ENCODE measurements at regions not wholly inside any gene's neighbourhood (a gene's known extent, or its start where the extent isn't known, plus 50 kb on each side); places are given as distances from the start of the nearest gene placed in this dataset.

DNA sequence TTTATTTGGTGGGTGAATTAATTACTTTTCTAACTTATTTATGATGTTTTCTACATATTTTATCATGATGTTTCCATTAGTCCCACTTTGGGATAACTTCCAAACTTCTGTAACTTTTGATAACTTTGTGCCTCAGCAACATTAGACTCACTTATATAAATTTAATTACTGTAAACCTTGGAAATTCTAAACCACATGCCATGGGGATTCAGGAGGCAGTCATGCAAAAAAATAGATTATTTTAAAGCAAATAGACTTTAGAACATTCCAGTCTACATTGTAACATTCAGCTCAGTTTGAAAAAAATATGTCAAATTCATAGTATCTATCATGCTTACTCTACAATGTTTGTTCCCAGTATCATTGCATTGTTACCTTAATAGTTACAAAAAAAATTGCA lies 728.5 kb upstream of the NRXN1 start:
- no peaks in the 10 kb centered on the region for H3K4me1 ChIP-seq (ENCODE audit: control insufficient read depth in 1 of 2, low read depth in 2 of 2)
- H3K27ac ChIP-seq: no peak overlapping the region
- H3K27me3 ChIP-seq (replicated peaks; ENCODE audit: insufficient read depth): no peaks in the 10 kb centered on the region
- DNase-seq (ENCODE audit: low spot score) (no peak), ATAC-seq (ENCODE audit: insufficient number of reproducible peaks, low FRiP score, low read depth) (no peak)
- no peak overlapping the region for H3K4me3 ChIP-seq
- H3K9me3 ChIP-seq: no peaks in the 10 kb centered on the region
- no peaks in the 10 kb centered on the region for H3K36me3 ChIP-seq
- TF ChIP-seq, protein P1, sequence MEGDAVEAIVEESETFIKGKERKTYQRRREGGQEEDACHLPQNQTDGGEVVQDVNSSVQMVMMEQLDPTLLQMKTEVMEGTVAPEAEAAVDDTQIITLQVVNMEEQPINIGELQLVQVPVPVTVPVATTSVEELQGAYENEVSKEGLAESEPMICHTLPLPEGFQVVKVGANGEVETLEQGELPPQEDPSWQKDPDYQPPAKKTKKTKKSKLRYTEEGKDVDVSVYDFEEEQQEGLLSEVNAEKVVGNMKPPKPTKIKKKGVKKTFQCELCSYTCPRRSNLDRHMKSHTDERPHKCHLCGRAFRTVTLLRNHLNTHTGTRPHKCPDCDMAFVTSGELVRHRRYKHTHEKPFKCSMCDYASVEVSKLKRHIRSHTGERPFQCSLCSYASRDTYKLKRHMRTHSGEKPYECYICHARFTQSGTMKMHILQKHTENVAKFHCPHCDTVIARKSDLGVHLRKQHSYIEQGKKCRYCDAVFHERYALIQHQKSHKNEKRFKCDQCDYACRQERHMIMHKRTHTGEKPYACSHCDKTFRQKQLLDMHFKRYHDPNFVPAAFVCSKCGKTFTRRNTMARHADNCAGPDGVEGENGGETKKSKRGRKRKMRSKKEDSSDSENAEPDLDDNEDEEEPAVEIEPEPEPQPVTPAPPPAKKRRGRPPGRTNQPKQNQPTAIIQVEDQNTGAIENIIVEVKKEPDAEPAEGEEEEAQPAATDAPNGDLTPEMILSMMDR (IDR thresholded peaks at IDR 0.05): no peak

DNA sequence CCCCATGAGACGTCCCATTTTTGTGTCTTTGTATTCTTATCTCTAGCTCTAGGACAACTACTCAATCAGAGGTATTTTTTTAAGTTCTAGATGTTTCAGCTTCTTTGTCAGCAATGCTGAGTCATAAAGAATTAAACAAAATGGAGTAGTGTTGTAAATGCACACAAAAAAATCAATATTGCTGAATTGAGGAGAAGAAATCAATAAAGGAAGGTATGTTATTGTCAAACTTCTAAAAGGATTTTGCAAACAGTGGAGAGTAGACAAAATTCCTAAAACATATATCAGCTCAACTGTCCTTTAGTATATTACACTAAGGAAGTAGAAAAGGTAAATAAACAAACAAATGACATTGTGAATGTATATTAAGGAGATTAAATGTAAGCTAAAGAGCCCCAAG lies 726.1 kb upstream of the NRXN1 start:
- H3K9me3 ChIP-seq: no peaks in the 10 kb centered on the region
- DNase-seq (ENCODE audit: low spot score): no peak
- H3K4me3 ChIP-seq: no peak overlapping the region
- no peak for ATAC-seq (ENCODE audit: insufficient number of reproducible peaks, low FRiP score, low read depth)
- TF ChIP-seq, protein P1 (IDR thresholded peaks at IDR 0.05): no peak
- H3K4me1 ChIP-seq (ENCODE audit: control insufficient read depth in 1 of 2, low read depth in 2 of 2): no peaks in the 10 kb centered on the region
- H3K27me3 ChIP-seq (replicated peaks; ENCODE audit: insufficient read depth): no peaks in the 10 kb centered on the region
- no peaks in the 10 kb centered on the region for H3K36me3 ChIP-seq
- H3K27ac ChIP-seq: no peak overlapping the region

DNA sequence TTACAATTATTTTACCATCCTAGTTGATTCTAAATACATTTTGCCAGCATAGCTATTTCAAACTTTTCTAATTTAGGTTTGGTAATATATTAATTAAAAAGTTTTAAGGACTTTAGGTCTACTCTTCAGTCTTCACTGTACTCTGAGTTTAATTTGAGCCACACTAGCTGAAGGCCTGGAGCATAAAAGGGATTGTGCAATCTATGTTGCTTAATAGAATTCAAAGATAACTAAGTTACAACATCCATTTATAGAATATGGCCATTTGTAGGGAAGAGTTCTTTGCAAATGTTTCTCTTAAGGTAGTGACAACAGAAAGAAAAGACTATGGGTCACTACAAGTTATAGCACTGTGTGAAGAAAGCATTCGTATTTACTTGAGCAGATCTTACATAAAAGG lies 702.2 kb upstream of the NRXN1 start:
- Histone ChIP-seq H3K4me3 (no peak overlapping the region), H3K27ac (no peak overlapping the region), H3K27me3 (replicated peaks; ENCODE audit: insufficient read depth) (no peaks in the 10 kb centered on the region), H3K36me3 (no peaks in the 10 kb centered on the region), H3K9me3 (no peaks in the 10 kb centered on the region), H3K4me1 (ENCODE audit: control insufficient read depth in 1 of 2, low read depth in 2 of 2) (no peaks in the 10 kb centered on the region)
- ATAC-seq (ENCODE audit: insufficient number of reproducible peaks, low FRiP score, low read depth): no peak
- TF ChIP-seq, protein P1 (IDR thresholded peaks at IDR 0.05): no peak
- DNase-seq (ENCODE audit: low spot score): no peak

DNA sequence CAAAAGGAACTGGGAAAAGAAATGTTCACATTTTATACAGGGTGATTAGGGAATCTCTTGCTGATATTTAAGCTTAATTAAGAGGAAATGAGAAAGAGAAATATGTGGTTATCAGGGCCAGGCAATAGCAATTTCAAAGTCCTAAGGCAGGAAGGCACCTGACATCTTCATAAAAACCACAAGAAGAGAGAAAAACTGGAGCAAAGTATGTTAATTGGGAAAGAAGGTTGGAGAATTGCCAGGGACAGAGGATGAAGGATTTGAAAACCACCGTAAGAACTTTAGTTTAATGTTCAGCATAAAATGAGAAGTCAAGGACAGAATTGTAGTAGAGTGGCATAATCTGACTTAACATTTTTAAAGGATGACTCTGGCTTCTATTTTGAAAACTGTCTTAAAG lies 691.8 kb upstream of the NRXN1 start:
- H3K27ac ChIP-seq: no peak overlapping the region
- TF ChIP-seq, protein P1 (IDR thresholded peaks at IDR 0.05): no peak
- no peak for DNase-seq (ENCODE audit: low spot score)
- no peaks in the 10 kb centered on the region for H3K36me3 ChIP-seq
- no peaks in the 10 kb centered on the region for H3K9me3 ChIP-seq
- no peak for ATAC-seq (ENCODE audit: insufficient number of reproducible peaks, low FRiP score, low read depth)
- no peaks in the 10 kb centered on the region for H3K4me1 ChIP-seq (ENCODE audit: control insufficient read depth in 1 of 2, low read depth in 2 of 2)
- H3K4me3 ChIP-seq: no peak overlapping the region
- no peaks in the 10 kb centered on the region for H3K27me3 ChIP-seq (replicated peaks; ENCODE audit: insufficient read depth)

DNA sequence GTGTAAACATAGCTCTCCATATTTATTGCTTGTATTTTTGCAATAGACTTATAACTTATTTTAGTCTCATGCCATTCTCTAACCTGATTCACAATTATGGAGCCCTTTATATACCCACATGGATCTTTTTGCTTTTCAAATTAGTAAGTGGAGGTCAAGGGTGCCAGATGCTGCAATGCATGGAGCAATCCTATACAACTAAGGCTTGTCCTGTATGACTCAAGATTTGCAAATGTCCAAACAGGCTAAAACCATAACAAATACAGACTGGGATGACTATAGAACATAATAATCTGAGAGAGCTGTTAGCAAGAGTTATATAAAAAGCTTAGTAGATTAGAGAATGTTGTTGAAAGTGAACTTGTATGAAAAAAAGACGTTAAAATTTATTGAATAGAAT lies 690.4 kb upstream of the NRXN1 start:
- H3K4me3 ChIP-seq: no peak overlapping the region
- TF ChIP-seq, protein P1 (IDR thresholded peaks at IDR 0.05): no peak
- H3K27me3 ChIP-seq (replicated peaks; ENCODE audit: insufficient read depth): no peaks in the 10 kb centered on the region
- no peaks in the 10 kb centered on the region for H3K36me3 ChIP-seq
- no peaks in the 10 kb centered on the region for H3K4me1 ChIP-seq (ENCODE audit: control insufficient read depth in 1 of 2, low read depth in 2 of 2)
- no peak for ATAC-seq (ENCODE audit: insufficient number of reproducible peaks, low FRiP score, low read depth)
- no peaks in the 10 kb centered on the region for H3K9me3 ChIP-seq
- DNase-seq (ENCODE audit: low spot score): no peak
- no peak overlapping the region for H3K27ac ChIP-seq

Measured in thoracic aorta (tissue), 2 donors.